PC-9 (cell line): ENCODE measurements at regions not wholly inside any gene's neighbourhood (a gene's known extent, or its start where the extent isn't known, plus 50 kb on each side); places are given as distances from the start of the nearest gene placed in this dataset.

Experiments used
- EZH2 ChIP-seq: fragments of 200-600 bp; sonication (generic); IDR thresholded peaks from 2 replicates; pipeline ENCODE4 v1.8.0; 2017; ENCODE audit warnings: antibody characterized with exemption, low read depth
- TF ChIP-seq, protein P1 (sequence below): fragments of 200-600 bp; sonication (generic); conservative IDR thresholded peaks from 2 replicates; pipeline ENCODE4 v1.6.1; 2017; ENCODE audit warnings: mixed run types, antibody characterized with exemption, mild to moderate bottlenecking, moderate library complexity

DNA sequence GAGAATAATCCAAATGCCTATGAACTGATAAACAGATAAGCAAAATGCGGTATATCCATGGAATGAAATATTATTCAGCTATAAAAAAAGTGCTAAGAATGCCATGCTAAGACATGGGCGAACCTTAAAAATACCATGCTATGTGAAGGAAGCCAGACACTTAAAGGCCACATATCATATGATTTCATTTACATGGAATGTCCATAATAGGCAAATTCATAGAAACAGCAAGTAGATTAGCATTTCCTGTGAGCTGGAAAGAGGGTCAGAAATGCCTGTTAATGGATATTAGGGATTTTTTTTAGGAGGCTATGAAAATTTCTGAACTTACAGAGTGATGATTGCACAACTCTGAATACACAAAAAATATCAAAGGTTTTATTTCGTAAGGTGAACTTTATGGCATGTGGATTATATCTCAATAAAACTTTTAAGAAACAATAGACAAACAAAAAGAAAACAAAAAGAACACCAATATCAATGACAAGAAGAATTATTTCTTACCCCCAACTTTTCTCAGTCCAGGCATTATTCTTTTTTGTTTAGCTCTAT lies 1207.7 kb downstream of the SUCLG1 start:
- TF ChIP-seq, protein P1, sequence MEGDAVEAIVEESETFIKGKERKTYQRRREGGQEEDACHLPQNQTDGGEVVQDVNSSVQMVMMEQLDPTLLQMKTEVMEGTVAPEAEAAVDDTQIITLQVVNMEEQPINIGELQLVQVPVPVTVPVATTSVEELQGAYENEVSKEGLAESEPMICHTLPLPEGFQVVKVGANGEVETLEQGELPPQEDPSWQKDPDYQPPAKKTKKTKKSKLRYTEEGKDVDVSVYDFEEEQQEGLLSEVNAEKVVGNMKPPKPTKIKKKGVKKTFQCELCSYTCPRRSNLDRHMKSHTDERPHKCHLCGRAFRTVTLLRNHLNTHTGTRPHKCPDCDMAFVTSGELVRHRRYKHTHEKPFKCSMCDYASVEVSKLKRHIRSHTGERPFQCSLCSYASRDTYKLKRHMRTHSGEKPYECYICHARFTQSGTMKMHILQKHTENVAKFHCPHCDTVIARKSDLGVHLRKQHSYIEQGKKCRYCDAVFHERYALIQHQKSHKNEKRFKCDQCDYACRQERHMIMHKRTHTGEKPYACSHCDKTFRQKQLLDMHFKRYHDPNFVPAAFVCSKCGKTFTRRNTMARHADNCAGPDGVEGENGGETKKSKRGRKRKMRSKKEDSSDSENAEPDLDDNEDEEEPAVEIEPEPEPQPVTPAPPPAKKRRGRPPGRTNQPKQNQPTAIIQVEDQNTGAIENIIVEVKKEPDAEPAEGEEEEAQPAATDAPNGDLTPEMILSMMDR: no peak
- TF ChIP-seq EZH2: no peak
